B cell (primary cell): ENCODE measurements at regions not wholly inside any gene's neighbourhood (a gene's known extent, or its start where the extent isn't known, plus 50 kb on each side); places are given as distances from the start of the nearest gene placed in this dataset.

Experiments
- ATAC-seq: fragments of 200-7000 bp; cut with Tn5 transposase; one replicate; pipeline ENCODE4 v1.10.0; 2021; ENCODE audit warnings: low read depth, mild to moderate bottlenecking, moderate number of reproducible peaks, moderate library complexity
- CTCF ChIA-PET: fragments of 350-600 bp; sonication (Branson Sonifier 250); formaldehyde crosslinking; loops from one replicate; lab custom pipeline; 2021; ENCODE audit warnings: antibody characterized with exemption, inconsistent platforms; lab: Charles Lee
- POLR2A ChIA-PET: fragments of 350-600 bp; sonication (Branson Sonifier 250); formaldehyde crosslinking; loops from one replicate; lab custom pipeline; 2021; ENCODE audit warnings: antibody characterized with exemption; lab: Charles Lee
- DNase-seq: peaks from one replicate; pipeline ENCODE4 v3.0.0; 2013
- H2AFZ ChIP-seq: 2 replicates; pipeline ENCODE4 v1.6.1; 2012; ENCODE audit warnings: mild to moderate bottlenecking, low read depth, low read length; ENCODE audit not compliant: insufficient read depth, poor library complexity, severe bottlenecking
- H3K27ac ChIP-seq, 2 donors: 1 replicate in 1 of 2; 2 replicates in 1 of 2; pipeline ENCODE4 v1.5.1; 2012 to 2013; ENCODE audit warnings: low read length in 2 of 2, mild to moderate bottlenecking in 2 of 2, moderate library complexity in 1 of 2
- H3K27me3 ChIP-seq, 4 experiments: fragments of 200-600 bp in 1 of 4; sonication (generic) in 1 of 4; replicated peaks in 1 of 4; 1 replicate in 2 of 4; 2 replicates in 2 of 4; pipeline versions ENCODE4 v1.6.1 to v1.7.0; 2013 to 2016; ENCODE audit warnings: low read length in 3 of 4, mild to moderate bottlenecking in 2 of 4, mixed read lengths in 1 of 4, moderate library complexity in 1 of 4; ENCODE audit not compliant: insufficient read depth in 4 of 4, control insufficient read depth in 3 of 4; ENCODE audit errors: control extremely low read depth in 1 of 4
- H3K36me3 ChIP-seq, 2 experiments: replicated peaks in 1 of 2; 1 replicate in 1 of 2; 2 replicates in 1 of 2; pipeline versions ENCODE4 v1.6.1 to v1.7.1; 2013; ENCODE audit warnings: low read length in 1 of 2; ENCODE audit not compliant: insufficient read depth in 2 of 2, control insufficient read depth in 1 of 2; ENCODE audit errors: control extremely low read depth in 1 of 2, extremely low read depth in 1 of 2
- H3K4me1 ChIP-seq, 2 donors: fragments of 200-600 bp in 1 of 2; sonication (generic) in 1 of 2; 1 replicate in 1 of 2; 2 replicates in 1 of 2; pipeline versions ENCODE4 v1.5.1 to v1.6.1; 2013 to 2017; ENCODE audit warnings: low read length in 2 of 2; ENCODE audit not compliant: control insufficient read depth in 2 of 2, insufficient read depth in 2 of 2
- H3K4me2 ChIP-seq: replicated peaks from 2 replicates; pipeline ENCODE3; 2012; ENCODE audit warnings: mild to moderate bottlenecking, low read depth, low read length; ENCODE audit not compliant: poor library complexity, severe bottlenecking
- H3K4me3 ChIP-seq, 5 experiments: fragments of 200-600 bp in 1 of 5; sonication (generic) in 1 of 5; 1 replicate in 3 of 5; 2 replicates in 2 of 5; pipeline versions ENCODE4 v1.5.1 to v1.7.0; 2011 to 2016; ENCODE audit warnings: low read length in 4 of 5, mild to moderate bottlenecking in 4 of 5, low read depth in 2 of 5, control low read depth in 1 of 5, moderate library complexity in 1 of 5; ENCODE audit not compliant: insufficient read depth in 1 of 5; ENCODE audit errors: control extremely low read depth in 1 of 5, extremely low read depth in 1 of 5
- H3K79me2 ChIP-seq: fragments of 200-600 bp; sonication (generic); one replicate; pipeline ENCODE4 v1.6.0; 2016; ENCODE audit warnings: low read length; ENCODE audit not compliant: control insufficient read depth, insufficient read depth
- H3K9ac ChIP-seq: fragments of 200-600 bp; sonication (generic); 2 replicates; pipeline ENCODE4 v1.6.1; 2017; ENCODE audit warnings: mild to moderate bottlenecking, low read length, moderate library complexity
- H3K9me3 ChIP-seq, 3 donors: one replicate each; pipeline versions ENCODE4 v1.6.1 to v1.7.1; 2013; ENCODE audit warnings: low read length in 2 of 3; ENCODE audit not compliant: control insufficient read depth in 2 of 3, insufficient read depth in 1 of 3; ENCODE audit errors: control extremely low read depth in 1 of 3
- H4K20me1 ChIP-seq: 2 replicates; pipeline ENCODE4 v1.6.0; 2012; ENCODE audit warnings: mild to moderate bottlenecking, low read length; ENCODE audit not compliant: insufficient read depth, control insufficient read depth, poor library complexity, severe bottlenecking
- H3K27ac Mint-ChIP-seq: one replicate; pipeline ENCODE4 v1.8.0; 2021; ENCODE audit warnings: mixed read lengths
- H3K27me3 Mint-ChIP-seq: one replicate; pipeline ENCODE4 v1.8.0; 2021; ENCODE audit warnings: mixed read lengths
- H3K4me1 Mint-ChIP-seq: one replicate; pipeline ENCODE4 v1.8.0; 2021; ENCODE audit warnings: mixed read lengths
- H3K4me3 Mint-ChIP-seq: one replicate; pipeline ENCODE4 v1.8.0; 2021; ENCODE audit warnings: mixed read lengths
- H3K9me3 Mint-ChIP-seq: one replicate; pipeline ENCODE4 v1.8.0; 2022; ENCODE audit warnings: mixed read lengths; ENCODE audit not compliant: insufficient read depth
- CTCF ChIP-seq: fragments of 200-600 bp; IDR thresholded peaks from one replicate; pipeline ENCODE4 v1.8.0; 2022; ENCODE audit warnings: antibody characterized with exemption, mild to moderate bottlenecking
- EZH2 ChIP-seq: IDR thresholded peaks from 2 replicates; pipeline ENCODE4 v1.6.1; 2012; ENCODE audit warnings: borderline replicate concordance, low read depth, mild to moderate bottlenecking, moderate library complexity, low read length; ENCODE audit not compliant: insufficient read depth, poor library complexity, severe bottlenecking
- WGBS: methylation state at CpG from one replicate; pipeline ENCODE4 v1.1.5; 2013; ENCODE audit warnings: missing lambda C conversion rate; ENCODE audit not compliant: insufficient coverage; 5-methylcytosine and 5-hydroxymethylcytosine counted together
- intact Hi-C: fragments of 100-400 bp; cut with micrococcal nuclease; formaldehyde crosslinking; loops from one replicate; pipeline ENCODE4 v1.10.0; 2022

GRCh38 chr6:15751721-15752350 is 89.0 kb upstream of the DTNBP1 start:
- TF ChIP-seq CTCF (no peak), EZH2 (no peak)
- Mint-ChIP-seq H3K4me1 (no peaks in the 10 kb centered on the region), H3K27ac (no peak overlapping the region), H3K4me3 (no peak overlapping the region), H3K9me3 (no peaks in the 10 kb centered on the region), H3K27me3 (peaks cover 6% of the 10 kb centered on the region)
- H3K9ac ChIP-seq, result no peak overlapping the region
- no peak for ATAC-seq
- no peaks in the 10 kb centered on the region for H3K27me3 ChIP-seq
- H3K36me3 ChIP-seq, result no peaks in the 10 kb centered on the region
- no peaks in the 10 kb centered on the region for H3K79me2 ChIP-seq
- no peak overlapping the region for H3K27ac ChIP-seq
- CTCF ChIA-PET, result no interaction called here
- H3K4me2 ChIP-seq, result no peak overlapping the region
- intact Hi-C loops, result no loop called here
- H4K20me1 ChIP-seq, result no peaks in the 10 kb centered on the region
- no peaks in the 10 kb centered on the region for H3K4me1 ChIP-seq
- WGBS, result 100% methylated on average over 2 of the region's 3 CpGs
- H3K4me3 ChIP-seq, result no peak overlapping the region
- no peak overlapping the region for H2AFZ ChIP-seq
- H3K9me3 ChIP-seq, result no peaks in the 10 kb centered on the region
- DNase-seq, result no peak
- POLR2A ChIA-PET, result no interaction called here

- DNase-seq (no peak), ATAC-seq (no peak)
- H3K4me3 Mint-ChIP-seq, result no peak overlapping the region
- intact Hi-C loops, result no loop called here
- 87% methylated on average over 4 of the region's 4 CpGs for whole genome bisulfite sequencing
- no peaks in the 10 kb centered on the region for H3K36me3 ChIP-seq
- no peak overlapping the region for H3K27ac ChIP-seq
- H3K27me3 Mint-ChIP-seq, result peaks cover 11% of the 10 kb centered on the region
- H3K79me2 ChIP-seq, result no peaks in the 10 kb centered on the region
- no peak overlapping the region for H3K4me3 ChIP-seq
- H3K27ac Mint-ChIP-seq, result no peak overlapping the region
- no peak overlapping the region for H3K9ac ChIP-seq
- no peaks in the 10 kb centered on the region for H3K9me3 Mint-ChIP-seq
- no peaks in the 10 kb centered on the region for H3K9me3 ChIP-seq
- no peaks in the 10 kb centered on the region for H3K4me1 Mint-ChIP-seq
- H3K4me2 ChIP-seq, result no peak overlapping the region
- H3K27me3 ChIP-seq, result no peaks in the 10 kb centered on the region
- POLR2A ChIA-PET, result no interaction called here
- no peak overlapping the region for H2AFZ ChIP-seq
- CTCF ChIA-PET, result no interaction called here
- H4K20me1 ChIP-seq, result no peaks in the 10 kb centered on the region
- no peak for TF ChIP-seq CTCF
- TF ChIP-seq EZH2, result no peak
- no peaks in the 10 kb centered on the region for H3K4me1 ChIP-seq
Measured at GRCh38 chr6:15748341-15748740, 85.5 kb upstream of the DTNBP1 start.
